HG03135 (cell line): ENCODE measurements at regions not wholly inside any gene's neighbourhood (a gene's known extent, or its start where the extent isn't known, plus 50 kb on each side); places are given as distances from the start of the nearest gene placed in this dataset.

Experiments used
- ATAC-seq: cut with Tn5 transposase; IDR thresholded peaks from one replicate; pipeline ENCODE4 v1.9.1; 2021; ENCODE audit warnings: mild to moderate bottlenecking, moderate library complexity; ENCODE audit not compliant: unreplicated experiment

GRCh38 chr6:104123227-104123626 is 736.5 kb downstream of the HACE1 start:
- no peak for ATAC-seq

DNA sequence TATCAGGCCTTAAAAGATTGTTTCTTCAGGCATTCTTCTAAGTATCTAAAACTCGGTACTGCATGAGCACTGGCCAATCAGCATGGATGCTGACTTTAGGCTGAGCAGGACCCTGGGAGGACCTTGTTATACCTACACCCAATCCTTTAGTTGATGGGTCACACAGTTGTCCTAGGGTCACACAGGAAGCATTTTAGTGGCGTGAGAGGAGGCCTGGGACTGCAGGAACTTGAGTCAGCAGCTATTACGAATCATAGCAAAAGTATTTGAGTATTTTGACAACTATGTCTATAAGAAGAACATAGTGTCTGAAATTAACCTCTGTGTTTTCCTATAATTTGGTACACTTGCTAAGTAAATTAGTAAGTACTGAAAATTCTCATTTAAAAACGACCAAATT is 741.4 kb downstream of the HACE1 start:
- no peak for ATAC-seq

- no peak for ATAC-seq
Measured at GRCh38 chr6:104109806-104110205, 749.9 kb downstream of the HACE1 start.

GRCh38 chr6:104108634-104109033 is 751.1 kb downstream of the HACE1 start:
- no peak for ATAC-seq

DNA sequence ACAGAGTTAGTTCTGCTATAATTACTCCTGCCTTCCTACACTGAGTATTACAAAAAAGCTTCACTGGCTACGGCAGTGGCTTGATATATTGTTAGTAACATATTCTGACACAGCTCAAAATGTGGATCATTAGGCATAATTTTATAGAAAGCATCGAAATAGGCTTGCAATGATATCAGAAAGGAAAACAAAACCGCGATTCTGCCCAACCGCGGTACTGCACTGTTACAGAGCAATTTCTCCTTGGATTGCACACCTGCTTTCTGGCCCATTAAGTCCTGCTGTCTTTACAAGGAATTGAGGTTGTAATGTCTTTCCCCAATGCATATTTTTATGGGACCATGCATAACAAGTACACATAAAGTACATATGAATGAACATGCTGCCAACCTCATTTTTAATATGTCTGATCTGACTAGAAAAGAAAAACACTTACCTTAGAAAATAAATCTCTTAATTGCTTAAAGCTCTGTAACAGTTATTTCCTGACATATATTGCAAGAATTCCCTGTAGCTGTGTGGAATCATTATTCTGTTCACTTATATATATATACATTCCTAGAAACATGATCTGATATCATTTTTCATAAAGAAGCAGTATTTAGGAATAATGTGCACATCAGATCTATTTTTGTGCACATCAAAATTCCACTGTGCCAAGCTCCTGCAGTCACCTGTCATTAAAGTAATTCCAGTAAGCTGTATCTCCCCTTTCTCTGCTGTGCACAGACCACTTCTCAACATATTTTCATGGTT is 763.9 kb downstream of the HACE1 start:
- ATAC-seq: no peak

DNA sequence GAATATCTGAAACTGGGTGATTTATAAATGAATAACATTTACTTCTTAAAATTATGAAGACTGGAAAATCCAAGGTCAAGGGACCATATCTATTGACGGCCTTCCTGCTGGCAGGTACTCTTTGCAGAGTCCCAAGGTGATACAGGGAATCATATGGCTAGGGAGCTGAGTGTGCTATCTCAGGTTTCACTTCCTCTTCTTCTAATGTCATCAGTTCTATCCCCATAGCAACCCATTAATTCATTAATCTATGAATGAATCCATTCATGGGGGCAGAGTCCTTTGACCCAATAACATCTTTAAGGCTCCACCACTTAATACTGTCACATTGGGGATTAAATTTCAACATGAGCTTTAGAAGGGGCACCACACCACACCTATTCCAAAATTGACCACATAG is 772.0 kb downstream of the HACE1 start:
- ATAC-seq: no peak

DNA sequence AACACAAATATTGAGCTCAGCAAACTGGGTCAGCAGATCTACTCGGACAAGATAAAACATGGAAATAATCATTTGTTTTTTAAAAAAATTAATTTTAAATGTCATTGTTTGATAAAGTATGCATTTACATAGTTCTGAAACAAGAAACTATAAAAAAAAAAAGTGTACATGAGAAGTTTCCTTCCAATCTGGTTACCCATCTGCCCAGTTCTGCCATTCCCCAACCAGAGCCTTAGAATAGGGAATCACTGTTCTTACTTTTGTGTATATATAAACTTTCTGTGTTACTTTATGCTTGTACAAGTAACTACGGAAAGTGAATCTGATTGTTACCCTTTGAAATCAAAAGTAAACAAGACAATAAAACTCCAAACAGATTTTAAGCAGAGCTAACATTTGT is 791.4 kb downstream of the HACE1 start:
- ATAC-seq: no peak

DNA sequence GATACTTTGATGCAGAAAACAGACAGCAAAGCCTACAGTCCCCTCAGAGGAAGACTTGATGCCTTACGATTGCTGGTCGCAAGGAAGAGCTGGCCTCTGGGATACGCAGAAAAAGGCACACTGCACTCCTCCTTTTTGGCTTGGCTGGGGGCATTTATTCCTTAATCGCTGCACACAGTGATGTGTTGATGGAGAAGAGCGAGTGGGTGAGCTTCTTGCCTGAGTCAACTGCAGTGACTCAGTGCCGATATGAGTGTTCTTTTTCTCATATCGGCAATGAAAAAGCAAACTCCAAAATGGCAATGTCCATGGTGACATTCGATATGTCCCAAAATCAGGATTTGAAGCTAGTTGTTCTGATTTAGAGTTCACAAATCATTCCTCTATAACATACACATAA is 794.8 kb downstream of the HACE1 start:
- ATAC-seq: no peak

- ATAC-seq: no peak
Measured at GRCh38 chr6:104050455-104050854, 809.3 kb downstream of the HACE1 start.

GRCh38 chr6:104046426-104046825 is 813.3 kb downstream of the HACE1 start:
- no peak for ATAC-seq

DNA sequence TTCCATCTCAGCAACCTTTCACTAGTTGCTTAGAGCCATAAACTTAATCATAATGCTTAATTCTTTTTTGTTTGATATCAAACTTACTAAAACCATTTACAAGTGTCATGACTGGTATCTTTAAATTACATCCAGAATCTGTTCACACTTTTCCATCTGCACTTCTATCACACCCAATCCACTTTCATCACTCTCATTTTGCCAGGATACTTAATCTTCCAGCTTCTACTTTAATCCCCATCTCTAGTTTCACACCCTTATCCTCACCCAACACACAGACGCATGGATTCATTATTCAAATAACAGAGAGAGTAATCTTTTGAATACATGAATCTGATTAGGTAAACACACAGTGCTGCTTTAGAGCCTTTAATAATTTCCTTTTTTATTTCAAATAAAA is 828.4 kb downstream of the HACE1 start:
- no peak for ATAC-seq

DNA sequence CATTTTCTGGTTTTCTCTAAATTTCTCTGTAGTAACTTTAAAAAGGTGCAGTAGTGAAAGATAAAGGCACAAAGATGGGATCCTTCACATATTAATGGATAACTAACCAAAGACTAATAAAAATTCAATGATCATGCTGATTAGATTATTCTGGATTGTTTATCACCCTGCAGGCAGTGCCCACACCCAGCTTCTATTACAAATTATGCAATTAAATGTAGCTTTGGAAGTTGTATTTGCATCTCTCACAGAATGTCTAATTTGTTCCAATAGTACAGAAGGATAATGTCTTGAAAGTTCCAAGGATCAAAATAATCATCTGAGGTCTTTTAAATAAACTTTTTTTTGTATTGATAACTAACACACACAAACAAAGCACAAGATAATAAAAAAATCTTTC is 837.6 kb downstream of the HACE1 start:
- ATAC-seq: no peak

DNA sequence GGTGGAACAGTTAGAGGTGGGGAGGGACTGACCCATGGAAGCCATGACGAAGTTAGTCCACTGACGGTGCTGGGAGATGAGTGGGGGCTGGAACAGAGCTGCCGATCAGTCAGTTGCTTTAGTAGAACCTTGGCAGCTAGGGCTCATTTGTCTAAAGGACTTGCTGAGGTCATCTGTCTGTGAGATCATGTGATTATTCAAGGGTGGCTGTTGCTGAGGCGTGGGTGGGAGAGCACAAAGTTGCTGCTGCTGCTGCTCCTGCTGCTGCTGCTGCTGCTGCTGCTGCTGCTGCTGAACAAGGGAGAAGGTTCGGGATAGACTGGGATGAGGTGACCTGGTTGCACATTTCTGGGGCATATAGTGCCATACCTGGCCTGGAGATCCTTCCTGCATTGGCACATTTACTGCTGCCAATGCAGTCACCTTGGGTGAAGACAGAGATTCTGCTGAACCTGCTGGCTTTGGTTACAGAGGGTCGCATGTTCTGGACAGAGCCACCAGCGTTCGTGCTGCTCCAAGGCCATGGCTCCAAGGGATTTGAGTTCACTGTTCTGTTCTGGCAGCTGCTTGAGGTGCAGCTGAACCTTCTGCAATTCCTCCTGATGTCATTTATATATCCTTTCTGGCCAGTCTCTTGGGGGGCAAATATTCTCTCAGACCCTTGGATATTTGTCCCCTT is 840.5 kb downstream of the HACE1 start:
- no peak for ATAC-seq

GRCh38 chr6:104017410-104018381 is 842.0 kb downstream of the HACE1 start:
- ATAC-seq: no peak

DNA sequence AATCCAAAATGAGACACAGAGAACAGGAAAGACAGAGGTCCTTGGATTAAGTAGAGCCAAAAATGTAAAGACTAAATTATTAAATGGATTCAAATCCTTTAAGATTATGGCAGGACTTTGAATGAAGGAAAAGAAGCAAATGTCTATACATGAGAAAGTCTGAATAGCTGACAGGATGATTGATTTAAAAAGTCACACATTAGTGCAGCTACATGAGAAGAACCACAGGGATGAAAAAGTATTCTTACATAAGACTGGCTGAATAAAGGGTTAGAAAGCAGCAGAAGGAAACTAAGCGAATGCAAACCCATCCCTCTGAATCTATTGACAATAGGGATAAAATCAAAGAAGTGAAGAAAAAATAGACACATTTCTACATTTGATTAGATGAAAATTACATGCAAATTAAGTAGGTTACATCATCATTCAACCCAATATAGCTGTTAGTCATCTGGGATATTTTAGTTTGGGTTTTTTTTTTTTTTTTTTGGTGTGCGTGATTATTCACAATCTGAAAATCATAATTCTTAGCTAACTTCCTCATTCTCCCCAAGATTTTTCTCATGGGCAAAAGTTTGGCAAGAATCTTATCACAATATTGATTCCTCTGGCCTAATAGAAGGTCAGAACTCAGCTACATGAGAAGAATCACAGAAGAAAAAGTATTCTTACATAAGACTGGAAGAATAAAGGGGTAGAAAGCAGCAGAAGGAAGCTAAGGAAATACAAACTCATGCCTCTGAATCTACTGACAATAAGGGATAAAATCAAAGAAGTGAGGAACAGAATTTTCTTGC is 845.4 kb downstream of the HACE1 start:
- ATAC-seq: no peak

GRCh38 chr6:104013312-104013971 is 846.3 kb downstream of the HACE1 start:
- no peak for ATAC-seq

DNA sequence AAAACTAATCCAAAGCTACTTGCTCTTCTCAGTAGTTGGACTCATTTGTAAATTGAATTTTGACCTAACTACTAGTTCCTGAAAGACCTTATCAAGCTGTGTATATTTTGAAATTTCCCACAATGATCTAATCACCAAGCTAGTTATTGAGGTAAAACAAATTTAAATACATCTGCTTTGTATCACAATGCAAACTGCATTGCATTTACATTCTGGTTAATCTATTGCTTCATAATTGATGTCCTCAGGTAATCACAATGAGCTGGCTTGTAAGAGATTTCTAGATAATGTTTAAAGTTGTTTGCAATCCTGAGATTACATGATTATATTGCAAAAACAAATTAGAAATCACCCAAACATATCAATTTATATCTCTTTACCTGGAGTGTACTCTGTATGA is 848.8 kb downstream of the HACE1 start:
- no peak for ATAC-seq

DNA sequence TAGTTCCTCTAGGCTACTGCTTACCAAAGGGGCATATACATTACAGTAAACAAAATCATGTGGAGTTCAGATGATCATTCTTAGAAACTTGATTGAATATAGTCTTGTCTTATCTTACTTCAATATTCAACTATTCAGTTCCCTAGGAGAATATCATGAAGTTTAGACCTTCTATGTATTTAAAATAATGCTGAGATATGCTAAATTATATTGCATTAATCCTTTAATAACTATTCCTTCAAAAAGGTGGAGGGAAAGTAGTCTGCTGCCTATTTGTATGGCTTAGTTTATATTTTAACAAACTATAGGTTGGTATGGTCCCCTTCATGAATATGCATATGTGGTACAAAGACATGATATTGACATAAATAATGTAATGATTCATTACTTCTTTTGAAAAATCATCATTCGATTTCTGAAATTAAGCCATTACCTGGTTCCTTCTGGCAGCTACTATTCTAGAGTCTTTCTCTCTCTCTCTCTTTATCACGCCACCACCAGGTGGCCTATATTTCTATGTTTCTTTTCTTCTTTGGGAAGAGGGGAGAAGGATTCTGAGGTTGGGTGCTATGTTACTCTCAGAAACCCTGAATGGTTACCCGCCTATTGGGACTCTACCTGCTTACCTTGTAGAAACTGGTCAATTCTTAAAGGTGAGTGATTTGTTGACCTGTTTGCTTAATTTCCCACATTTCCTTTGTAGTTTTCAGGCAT is 855.8 kb downstream of the HACE1 start:
- no peak for ATAC-seq

- ATAC-seq: no peak
Measured at GRCh38 chr6:103995571-103995970, 864.1 kb downstream of the HACE1 start.

- ATAC-seq: no peak
Measured at GRCh38 chr6:103983860-103984259, 875.9 kb downstream of the HACE1 start.
